ENCODE measurements at regions not wholly inside any gene's neighbourhood (a gene's known extent, or its start where the extent isn't known, plus 50 kb on each side); places are given as distances from the start of the nearest gene placed in this dataset.

- TF ChIP-seq ZNF462 (CRISPR knock-in tag; IDR thresholded peaks at IDR 0.05) (no peak), NANOG (IDR thresholded peaks at IDR 0.05; ENCODE audit: borderline replicate concordance) (no peak), ZNF114 (CRISPR knock-in tag; IDR thresholded peaks at IDR 0.05) (no peak), POLR2AphosphoS5 (IDR thresholded peaks at IDR 0.05; ENCODE audit: low read depth) (no peak), CREB1 (CRISPR knock-in tag; IDR thresholded peaks at IDR 0.05; ENCODE audit: low read depth) (no peak), ZNF331 (CRISPR knock-in tag; IDR thresholded peaks at IDR 0.05; ENCODE audit: low read depth) (no peak), ETS1 (IDR thresholded peaks at IDR 0.05) (no peak), STAT1 (IDR thresholded peaks at IDR 0.05; ENCODE audit: unreplicated experiment) (no peak), EZH2 (IDR thresholded peaks at IDR 0.05; ENCODE audit: low read depth, unreplicated experiment) (no peak), JUNB (IDR thresholded peaks at IDR 0.05; ENCODE audit: unreplicated experiment) (no peak)
Measured at GRCh38 chr4:12145768-12146167, 717.1 kb upstream of the HS3ST1 start (continued).

GRCh38 chr4:12145106-12145505 lies 716.4 kb upstream of the HS3ST1 start:
- H2AFZ ChIP-seq, result no peak overlapping the region
- H3K36me3 ChIP-seq (ENCODE audit: insufficient read depth), result no peaks in the 10 kb centered on the region
- no peaks in the 10 kb centered on the region for H3K36me3 Mint-ChIP-seq (ENCODE audit: low read depth)
- no peak overlapping the region for H3K27ac ChIP-seq (ENCODE audit: low read depth)
- H3K4me3 ChIP-seq, result no peak overlapping the region
- H4K20me1 ChIP-seq (replicated peaks; ENCODE audit: insufficient read depth), result no peaks in the 10 kb centered on the region
- H3K9me2 ChIP-seq (ENCODE audit: insufficient read depth), result no peaks in the 10 kb centered on the region
- H3K4me1 ChIP-seq (ENCODE audit: insufficient read depth), result no peaks in the 10 kb centered on the region
- H3K27me3 Mint-ChIP-seq (ENCODE audit: insufficient read depth, low read depth, poor library complexity), result no peaks in the 10 kb centered on the region
- H3F3A ChIP-seq (replicated peaks; ENCODE audit: low read depth), result no peaks in the 10 kb centered on the region
- H3K27me3 ChIP-seq (ENCODE audit: insufficient read depth), result no peaks in the 10 kb centered on the region
- TF ChIP-seq CREB1 (CRISPR knock-in tag; IDR thresholded peaks at IDR 0.05; ENCODE audit: low read depth), result no peak
- H3K4me1 Mint-ChIP-seq, result peaks cover 5% of the 10 kb centered on the region; the same call in 2 of the 3 replicates
- no peak overlapping the region for H3K4me2 ChIP-seq
- no peaks in the 10 kb centered on the region for H3K79me2 ChIP-seq (replicated peaks; ENCODE audit: insufficient read depth)
- DNase-seq (ENCODE audit: low spot score), result no peak
- no peak for ATAC-seq
- H3K4me3 Mint-ChIP-seq, result no peak overlapping the region
- no peak overlapping the region for H3K27ac Mint-ChIP-seq
- no peaks in the 10 kb centered on the region for H3K9me3 Mint-ChIP-seq
